HG02970 (cell line): ENCODE measurements at regions not wholly inside any gene's neighbourhood (a gene's known extent, or its start where the extent isn't known, plus 50 kb on each side); places are given as distances from the start of the nearest gene placed in this dataset.

Source experiments
- ATAC-seq: cut with Tn5 transposase; IDR thresholded peaks from one replicate; pipeline ENCODE4 v1.9.1; 2021; ENCODE audit warnings: mild to moderate bottlenecking, moderate library complexity, moderate number of reproducible peaks; ENCODE audit not compliant: unreplicated experiment, low FRiP score

DNA sequence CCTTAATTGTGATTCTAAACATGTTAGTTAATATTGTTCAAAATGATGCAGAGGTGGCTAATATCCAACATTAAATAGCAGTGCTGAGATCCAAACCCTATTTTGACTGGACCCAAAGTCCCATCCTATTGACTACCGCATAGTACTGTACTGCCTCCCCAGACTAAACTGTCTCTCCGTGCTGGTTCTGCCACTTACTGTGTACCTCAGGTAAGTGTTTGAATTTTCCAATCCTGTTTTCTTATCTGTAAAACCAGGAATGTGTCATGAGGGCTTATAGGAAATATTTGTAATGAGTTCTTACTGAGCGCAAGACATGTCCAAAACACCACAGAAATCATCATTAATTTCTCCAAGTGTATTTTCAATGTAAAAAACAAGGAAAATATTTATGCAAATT, 209.2 kb upstream of the CD180 start:
- ATAC-seq, result no peak

DNA sequence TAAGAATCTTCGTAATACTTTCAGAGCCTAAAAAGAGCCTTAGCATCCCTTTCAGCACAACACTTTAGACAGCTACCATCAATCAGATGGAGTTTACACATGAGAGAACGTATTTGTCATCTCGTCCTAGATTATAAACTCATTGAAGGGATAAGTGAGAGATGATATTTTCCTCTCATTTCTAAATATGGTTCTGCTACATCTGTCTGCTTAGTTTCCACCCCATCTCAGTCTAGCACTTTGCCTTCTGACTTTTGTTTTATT, 208.4 kb upstream of the CD180 start:
- no peak for ATAC-seq

DNA sequence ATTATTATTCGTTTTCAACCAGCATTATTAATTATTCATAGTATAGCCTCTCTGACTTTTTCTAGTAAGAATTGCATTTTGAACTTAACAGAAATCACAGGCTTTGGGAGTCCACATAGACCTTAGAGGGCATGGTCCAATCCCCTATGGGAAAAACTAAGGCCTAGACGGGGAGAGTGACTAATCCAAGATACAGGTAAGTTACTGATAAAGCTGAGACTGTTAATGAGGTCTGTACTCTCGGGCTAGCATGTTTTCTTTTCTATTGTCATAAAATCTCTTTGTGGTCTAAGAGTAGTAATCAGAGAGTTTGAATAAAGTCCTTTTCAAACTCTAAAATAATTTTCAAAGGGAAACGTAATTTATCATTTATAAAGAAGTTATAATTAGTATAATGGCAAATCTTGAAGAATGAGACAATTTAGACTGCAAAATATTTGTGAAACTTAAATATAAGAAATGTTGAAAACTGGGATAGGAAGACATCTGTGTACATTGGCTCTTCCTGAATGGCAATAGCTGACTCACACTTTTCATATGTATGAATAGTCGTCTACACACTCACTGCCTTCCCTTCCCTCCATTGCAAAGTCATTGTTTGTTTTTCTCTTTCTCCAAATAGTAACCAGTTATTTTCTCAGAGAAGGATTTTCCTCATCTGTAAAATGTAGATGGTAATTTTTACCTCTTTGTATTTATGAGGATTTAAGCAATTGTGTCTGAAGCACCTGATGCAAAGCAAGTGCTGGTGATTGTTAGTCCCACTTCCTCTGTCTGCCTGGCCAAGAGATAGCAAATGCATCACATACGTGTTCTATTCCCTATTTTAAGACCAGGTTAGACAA, 207.9 kb upstream of the CD180 start:
- ATAC-seq, result no peak

DNA sequence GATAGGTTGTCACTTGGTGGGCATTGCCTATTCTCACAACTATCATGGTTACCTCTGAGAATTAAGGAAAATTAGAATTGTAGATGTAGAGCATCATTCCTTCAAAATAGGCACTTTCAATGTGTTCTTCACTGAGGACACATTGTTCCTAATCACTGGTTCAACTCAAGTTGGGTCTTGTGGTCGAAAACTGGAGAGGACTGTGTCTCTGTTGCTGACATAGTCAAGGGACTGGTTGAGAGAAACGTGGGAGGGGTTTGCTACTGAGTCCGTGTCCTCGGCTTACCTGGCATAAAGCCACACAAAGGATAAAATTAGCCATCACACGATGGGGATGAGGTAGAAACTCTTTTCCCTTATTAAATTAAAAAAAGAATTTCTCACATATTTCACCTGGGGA, 205.9 kb upstream of the CD180 start:
- ATAC-seq, result no peak

DNA sequence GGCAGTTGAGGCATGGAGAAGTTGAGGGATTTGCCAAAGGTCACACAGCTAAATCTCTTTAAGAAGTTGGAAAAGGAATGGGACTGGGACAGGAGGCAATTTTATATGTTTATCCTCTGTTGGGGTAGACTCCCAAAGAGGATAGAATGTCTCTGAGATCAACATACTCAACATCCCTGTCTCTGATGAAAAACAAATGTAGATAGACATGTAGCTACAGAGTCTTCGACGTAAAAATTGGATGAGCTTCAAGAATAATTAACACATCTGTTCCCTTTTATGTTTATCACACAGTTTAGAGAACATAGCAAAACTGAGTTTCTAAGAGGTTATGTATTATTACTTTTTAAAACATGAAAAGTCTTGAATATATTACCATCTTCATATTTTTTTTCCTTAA, 204.6 kb upstream of the CD180 start:
- ATAC-seq, result no peak

DNA sequence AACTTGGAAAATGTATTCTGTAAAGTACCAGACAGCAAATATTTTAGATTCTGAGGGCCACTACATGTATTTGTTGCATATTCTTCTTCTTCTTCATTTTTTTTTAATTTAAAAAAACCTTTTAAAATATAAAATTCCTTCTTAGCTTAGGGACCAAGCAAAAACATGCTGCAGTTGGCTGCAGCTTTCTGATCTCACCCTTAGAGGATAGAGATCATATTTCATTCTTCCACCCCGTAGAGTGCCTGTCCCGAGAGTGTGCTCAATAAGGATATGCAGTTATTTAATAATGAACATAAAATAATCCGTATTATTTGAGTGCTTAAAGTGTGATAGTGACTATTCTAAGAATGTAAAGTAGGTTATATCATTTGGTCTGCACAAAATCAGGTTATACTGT, 204.2 kb upstream of the CD180 start:
- ATAC-seq, result no peak

DNA sequence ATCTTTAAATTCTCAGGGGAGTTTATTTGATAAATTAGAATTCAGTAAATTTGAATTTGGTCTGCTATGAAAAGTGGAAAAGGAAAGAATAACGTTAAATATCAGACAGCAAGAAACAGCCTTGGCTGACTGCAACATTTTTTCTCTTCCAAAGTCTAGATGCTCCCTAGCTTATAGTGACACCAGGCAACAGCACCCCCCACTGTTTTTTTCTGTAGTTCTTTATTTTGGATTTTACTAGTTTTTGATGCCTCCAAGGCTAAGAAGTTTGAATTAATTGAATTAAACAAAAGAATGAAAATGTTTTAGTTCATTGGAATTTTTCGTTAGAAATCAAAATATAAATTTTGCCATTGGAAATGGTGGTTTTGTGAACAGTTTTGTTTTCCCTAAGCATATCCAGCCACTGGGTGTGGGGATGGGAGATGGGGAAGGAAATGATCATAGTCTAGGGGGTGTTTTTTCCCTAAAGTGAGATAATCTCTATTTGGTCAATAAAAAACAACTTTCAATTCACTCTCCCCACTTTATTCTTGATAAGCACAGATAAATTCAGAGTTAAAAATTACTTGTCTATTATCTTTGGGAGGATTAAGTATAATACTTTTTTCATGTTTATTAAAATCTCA, 199.3 kb upstream of the CD180 start:
- no peak for ATAC-seq

DNA sequence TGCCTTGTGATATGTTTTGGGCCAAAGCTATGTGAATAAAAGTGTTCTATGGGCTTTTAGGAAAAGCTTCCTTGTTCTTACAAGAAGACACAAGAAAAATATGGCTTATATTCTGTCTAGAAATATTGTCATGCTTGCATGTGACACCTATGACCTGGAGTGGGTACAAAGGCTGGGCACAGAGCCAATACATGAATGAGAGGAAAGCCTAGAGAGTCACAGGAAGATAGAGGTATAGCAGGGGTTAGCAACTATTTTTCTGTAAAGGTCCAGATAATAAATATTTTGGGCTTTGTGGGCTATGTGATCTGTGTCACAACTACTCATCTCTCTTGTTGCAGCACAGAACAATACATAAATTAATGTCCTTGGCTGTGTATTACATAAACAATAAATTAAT, 196.6 kb upstream of the CD180 start:
- no peak for ATAC-seq

DNA sequence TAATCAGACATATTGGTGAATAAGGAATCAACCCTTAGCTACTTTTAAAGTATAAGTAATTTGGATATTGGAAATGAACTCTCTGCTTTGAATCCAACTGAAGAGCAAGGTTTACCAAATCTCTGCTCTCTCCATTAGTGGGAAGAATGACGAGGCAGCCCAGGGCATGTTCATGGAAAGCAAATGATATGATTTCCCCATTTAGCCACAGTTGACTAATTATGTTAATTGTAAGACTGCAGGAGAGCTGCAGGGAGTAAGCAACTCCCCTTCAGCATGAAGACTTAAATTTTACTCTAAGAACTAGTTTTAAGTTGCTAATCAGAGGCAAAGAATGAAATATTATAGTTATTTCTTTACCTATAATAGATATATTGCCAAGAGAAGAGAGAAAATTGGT, 194.3 kb upstream of the CD180 start:
- ATAC-seq, result no peak

DNA sequence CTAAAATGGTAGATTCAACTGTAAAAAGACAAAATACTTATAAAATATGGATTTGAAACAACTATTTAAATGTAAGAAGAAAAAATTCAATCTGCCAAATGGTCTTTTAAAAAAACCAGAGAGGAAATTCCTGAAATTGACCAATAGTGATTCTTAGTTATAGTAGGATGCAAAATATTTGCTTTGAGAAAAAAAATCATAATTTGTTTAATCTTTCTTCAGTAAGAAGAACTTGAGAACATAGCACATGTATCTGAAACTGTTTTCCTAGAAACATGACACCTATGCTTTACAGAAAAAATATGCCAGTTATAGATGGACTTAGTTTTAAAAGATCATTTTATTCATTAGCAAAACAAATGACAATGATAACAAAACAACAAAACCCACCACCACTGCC, 186.9 kb upstream of the CD180 start:
- ATAC-seq, result no peak

DNA sequence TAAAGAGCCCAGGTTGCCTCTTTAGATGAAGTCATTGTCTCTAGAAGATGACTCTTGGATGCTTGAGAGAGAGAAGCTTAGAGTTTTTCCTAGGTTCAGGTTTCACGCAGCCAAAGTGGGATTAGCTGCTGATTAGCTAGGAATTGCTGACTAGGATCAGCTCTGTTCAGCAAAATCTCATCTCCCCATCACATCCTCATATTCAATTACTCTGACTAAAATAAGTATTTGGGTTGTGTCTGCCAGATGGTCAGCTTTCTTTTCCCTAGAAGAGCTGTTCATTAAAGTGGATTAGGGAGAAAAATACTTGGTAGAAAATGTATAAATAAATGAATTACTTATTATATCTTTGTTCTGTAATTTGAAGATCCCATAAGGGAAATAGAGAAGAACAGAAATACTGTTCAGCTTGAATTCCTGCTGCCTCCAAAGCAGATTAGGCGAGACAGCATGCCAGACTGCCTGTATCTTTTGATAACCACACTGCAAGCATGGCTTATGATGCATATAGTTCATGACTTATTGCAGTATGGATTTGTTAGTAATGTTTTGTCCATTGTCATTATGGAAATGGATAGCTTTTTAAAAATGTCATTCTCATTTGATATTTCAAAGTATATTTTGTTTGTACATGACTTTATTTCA, 184.8 kb upstream of the CD180 start:
- no peak for ATAC-seq

DNA sequence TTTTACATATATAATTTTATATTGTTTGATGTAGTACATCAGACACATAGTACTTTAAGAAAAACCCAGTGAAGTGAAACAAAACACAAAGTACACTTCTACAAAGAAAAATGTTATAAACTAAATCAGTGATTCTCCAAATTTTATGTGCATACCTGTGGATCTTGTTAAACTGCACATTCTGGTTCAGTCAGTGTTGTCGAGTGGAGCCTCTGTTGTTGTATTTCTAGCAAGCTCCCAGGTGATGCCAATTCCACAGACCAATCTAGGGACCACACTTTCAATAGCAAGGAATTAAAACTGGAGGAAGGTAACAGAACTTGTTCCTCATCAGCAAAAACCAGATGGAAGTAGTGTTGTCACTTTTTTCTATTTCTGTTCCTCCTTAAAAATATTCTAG, 183.8 kb upstream of the CD180 start:
- ATAC-seq, result no peak

DNA sequence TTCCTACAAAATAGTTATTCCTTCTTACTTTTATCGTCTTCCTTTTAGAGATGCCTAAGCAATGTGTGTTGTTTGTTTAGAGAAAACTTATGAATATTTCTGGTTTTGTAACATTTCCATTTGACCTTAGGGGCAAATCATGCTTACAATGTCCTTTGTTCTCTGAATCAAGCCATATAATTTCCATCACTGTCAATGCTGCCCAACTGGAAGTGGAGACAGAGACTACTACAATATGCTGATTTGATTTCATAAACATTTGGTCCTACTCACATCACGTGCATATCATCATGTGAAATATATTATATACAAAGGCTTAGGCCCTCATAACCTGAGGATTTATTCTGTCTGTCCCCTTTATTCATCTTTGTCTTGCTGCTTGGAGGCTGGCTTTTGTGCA, 183.2 kb upstream of the CD180 start:
- no peak for ATAC-seq

DNA sequence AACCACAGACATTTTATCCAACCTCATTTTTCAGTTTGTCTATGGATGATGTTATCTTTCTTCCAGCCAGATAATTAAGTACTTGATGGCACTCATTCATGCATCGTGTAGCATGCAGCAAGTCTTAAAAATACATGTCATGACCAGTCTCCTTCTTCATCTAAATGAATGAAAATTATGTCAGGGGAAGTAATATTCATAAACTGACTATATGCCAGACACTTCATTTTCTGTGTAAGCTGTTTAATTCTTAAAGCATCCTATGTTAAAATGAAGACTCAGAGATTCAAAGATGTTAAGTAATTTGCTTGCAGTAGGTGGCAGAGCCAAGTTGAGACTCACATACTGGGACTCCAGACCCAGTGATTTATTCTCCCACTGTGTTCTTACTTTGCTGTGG, 181.7 kb upstream of the CD180 start:
- no peak for ATAC-seq

DNA sequence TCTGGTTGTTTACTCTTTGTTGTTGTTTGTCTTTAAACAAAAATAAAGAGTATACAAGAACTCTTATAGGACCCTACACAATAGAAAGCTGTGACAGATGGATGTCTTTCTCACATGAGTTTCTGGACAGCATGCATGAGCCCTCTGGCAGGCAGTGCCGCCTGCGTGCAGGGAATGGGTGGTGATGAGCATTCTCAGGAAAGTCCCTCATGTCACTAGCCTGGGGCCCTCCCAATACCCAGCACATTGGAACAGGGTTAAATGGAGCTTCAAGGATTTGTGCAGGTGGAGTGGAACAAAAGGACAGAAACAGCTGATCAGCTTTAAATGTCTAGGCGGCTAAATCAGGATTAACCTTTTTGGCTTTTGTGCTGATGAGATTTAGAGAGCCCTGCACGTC, 181.0 kb upstream of the CD180 start:
- ATAC-seq, result no peak

DNA sequence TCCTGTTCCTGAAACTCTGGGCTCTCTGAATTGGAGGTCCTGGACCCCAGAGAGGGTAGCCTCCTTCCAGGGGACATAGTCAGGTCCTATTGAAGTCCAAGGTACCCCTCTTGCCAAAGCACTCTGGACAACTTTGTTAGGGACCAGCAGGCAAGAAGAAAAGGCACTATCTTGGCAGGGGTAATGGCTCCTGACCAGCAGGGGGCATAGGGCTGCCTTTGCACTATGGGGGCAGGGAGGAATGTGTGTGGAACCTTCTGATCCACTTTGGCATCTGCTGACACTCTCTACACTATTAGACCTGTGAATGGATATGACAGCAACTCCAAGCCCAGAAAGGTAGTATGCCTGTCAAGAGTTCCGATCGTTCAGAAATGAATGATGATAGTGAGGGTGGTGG, 179.0 kb upstream of the CD180 start:
- no peak for ATAC-seq

DNA sequence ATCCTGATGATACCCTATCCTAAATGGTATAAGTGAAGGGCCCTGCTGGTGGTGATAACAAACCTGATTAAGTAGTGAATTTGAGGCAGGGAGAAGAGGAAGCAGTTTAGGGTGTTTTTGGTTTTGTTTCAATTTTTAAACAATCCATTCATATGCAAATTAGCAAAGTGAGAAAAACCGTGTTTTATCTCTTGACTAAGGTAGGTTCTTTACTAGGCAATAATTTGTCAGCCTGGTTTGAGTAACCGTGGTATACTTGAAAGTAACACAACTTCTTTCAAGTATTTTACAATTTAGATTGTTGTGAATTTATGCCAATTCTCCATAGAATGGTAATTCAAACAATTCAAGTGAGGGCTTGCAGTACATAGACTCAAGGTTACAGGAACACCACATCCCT, 177.8 kb upstream of the CD180 start:
- no peak for ATAC-seq

DNA sequence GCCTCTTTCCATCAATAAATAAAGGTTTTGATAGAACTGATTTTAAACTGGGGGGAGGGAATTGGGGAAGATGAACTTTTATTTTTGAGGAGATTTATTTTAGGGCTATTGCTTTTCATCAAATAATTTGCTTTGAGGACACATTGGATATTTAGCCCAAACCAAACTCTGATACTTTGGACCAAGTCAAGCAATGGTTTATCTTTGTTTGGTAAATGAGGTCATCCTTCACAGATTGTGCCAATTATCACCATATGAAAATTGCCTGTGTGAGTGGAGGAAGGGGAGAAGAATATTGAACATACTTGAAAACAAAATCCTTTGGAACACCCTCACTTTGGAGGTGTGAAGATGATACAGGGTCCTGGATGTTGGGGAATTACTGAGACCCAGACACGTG, 176.9 kb upstream of the CD180 start:
- ATAC-seq, result no peak

DNA sequence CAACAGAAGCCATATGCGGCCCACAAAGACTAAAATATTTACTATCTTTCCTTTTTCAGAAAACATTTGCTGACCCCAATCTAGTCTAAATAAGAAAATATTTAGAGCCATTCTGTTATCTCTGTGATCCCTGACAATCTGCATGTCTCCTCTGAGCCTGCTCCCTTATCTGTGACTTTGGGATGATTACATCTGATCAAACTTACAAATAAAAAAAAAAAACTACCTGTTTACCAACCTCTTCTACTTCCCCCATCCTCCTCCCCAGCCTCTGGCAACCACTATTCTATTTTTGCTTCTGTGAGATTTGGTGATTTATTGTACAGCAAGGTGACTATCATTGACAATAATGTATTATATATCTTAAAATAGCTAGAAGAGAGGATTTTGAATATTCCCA, 176.3 kb upstream of the CD180 start:
- ATAC-seq, result no peak

DNA sequence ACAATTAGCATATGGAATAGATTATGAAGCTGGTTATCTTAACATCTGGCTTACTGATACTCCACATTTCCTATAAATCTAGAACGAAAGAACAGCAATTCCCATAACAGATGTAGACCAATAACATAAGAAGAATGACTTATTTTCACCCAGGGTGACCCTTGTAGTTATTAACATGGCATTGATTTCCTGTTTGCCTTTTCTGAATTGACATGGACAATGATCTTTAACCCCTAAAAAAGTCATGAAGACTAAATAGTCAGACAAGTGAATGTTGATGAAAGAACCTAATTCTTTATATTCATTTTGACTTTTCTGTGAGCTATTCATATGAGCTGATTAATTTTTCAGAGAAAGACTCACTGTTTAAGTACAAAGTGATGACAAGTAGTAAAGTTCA, 175.3 kb upstream of the CD180 start:
- no peak for ATAC-seq

DNA sequence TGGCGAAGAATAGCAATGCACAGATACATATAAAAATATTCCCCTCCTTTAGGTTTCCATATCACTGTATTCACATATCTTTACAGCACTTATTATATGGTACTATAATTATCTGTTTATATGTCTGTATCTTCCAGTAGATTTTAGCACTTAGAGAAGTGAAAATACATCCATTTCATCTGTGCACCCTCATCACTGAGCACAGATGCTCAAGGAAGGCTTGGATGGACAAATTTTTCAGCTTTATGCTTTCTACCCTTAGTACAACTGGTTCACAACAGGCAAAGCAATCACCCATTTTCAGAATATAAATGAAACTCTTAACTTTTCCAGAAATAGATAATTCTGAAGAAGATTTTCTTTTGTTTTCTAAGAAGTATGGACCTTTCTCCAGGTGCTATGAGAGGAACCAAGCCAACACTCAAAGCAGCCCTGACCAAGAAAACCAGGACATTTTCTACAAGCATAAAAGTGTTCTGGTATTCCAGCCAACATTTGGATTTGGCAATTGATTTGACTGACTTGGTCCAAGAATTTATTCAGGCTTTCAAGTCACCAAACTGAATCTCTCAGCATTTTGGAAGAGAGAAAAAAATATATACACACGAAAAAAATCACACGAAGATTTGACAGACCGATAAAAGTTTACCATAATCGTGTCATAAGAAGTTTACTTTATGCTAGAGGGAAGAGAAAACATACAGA, 170.2 kb upstream of the CD180 start:
- no peak for ATAC-seq

DNA sequence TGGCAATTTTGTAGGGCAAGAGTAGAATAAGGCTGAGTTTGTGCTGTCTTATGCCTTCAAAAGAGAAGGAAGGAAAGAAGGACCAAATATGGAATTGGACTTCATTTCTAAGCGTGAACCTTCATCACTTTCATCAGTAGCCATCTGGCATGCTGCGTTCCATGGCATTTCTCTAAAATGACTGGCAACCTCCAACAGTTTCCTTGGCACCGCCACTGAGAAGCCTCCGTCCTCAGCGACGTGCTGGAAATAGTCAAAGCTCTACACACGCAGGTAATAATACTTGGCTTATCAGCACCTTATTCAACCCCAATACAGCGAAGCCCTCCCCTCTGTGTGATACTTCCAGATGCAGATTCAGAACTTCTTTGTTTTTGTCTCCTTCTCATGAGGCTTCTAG, 169.7 kb upstream of the CD180 start:
- ATAC-seq, result no peak
